ENCODE measurements at regions not wholly inside any gene's neighbourhood (a gene's known extent, or its start where the extent isn't known, plus 50 kb on each side); places are given as distances from the start of the nearest gene placed in this dataset.

DNA sequence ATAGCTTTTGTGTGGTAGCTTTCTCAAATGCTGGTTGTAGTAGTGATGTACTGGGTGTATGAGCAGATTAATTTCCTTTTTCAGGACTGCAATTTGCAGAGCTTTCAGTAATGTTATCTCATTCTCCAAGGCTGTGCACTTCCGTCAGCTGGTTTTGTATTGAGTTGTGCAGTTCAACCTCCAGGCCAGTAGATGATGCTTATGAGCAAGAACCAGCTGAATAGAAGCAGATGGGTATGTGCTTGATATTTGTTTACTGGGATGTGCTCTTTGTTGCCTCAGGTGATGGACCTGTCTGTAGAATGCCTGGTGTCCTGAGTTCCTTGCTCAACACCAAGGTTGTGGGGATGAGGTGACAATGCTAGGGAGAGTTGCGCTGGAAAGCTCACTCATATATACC lies 462.8 kb downstream of the PCDH18 start:
- no peaks in the 10 kb centered on the region for H3K4me1 ChIP-seq (ENCODE audit: control insufficient read depth, insufficient read depth, low read length)
- H3K4me3 ChIP-seq (ENCODE audit: low read depth in 2 of 2, low read length in 2 of 2) = no peak overlapping the region
- H3K27me3 ChIP-seq (ENCODE audit: control insufficient read depth, insufficient read depth, low read length) = no peaks in the 10 kb centered on the region
- POLR2A ChIA-PET = no interaction called here
- no peaks in the 10 kb centered on the region for H3K9me3 ChIP-seq (ENCODE audit: control insufficient read depth, insufficient read depth, low read depth, low read length)
- in situ Hi-C loops (cut with HindIII; ENCODE audit: low pct_unique_long_range_greater_than_20kb, low sequenced_read_pairs) = no loop called here
- CTCF ChIA-PET = no interaction called here
- no peak for DNase-seq (ENCODE audit: low read depth, low spot score)
- H3K36me3 ChIP-seq (ENCODE audit: control insufficient read depth, insufficient read depth, low read length) = no peaks in the 10 kb centered on the region
- intact Hi-C loops (cut with micrococcal nuclease; ENCODE audit: unreplicated experiment) = no loop called here
- no peak overlapping the region for H3K27ac ChIP-seq (ENCODE audit: low read length)
- ATAC-seq = no peak
- no TSS peak for BruUV-seq (replicated peaks)
- no peak for TF ChIP-seq REST (IDR thresholded peaks at IDR 0.05; ENCODE audit: insufficient read depth in 1 of 2, low read depth in 2 of 2, low read length in 1 of 2)
- TF ChIP-seq, protein P1, sequence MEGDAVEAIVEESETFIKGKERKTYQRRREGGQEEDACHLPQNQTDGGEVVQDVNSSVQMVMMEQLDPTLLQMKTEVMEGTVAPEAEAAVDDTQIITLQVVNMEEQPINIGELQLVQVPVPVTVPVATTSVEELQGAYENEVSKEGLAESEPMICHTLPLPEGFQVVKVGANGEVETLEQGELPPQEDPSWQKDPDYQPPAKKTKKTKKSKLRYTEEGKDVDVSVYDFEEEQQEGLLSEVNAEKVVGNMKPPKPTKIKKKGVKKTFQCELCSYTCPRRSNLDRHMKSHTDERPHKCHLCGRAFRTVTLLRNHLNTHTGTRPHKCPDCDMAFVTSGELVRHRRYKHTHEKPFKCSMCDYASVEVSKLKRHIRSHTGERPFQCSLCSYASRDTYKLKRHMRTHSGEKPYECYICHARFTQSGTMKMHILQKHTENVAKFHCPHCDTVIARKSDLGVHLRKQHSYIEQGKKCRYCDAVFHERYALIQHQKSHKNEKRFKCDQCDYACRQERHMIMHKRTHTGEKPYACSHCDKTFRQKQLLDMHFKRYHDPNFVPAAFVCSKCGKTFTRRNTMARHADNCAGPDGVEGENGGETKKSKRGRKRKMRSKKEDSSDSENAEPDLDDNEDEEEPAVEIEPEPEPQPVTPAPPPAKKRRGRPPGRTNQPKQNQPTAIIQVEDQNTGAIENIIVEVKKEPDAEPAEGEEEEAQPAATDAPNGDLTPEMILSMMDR (IDR thresholded peaks at IDR 0.05) = peak; percentile 14; the same call in 1 of the 2 replicates

GRCh38 chr4:137067735-137068134 lies 464.6 kb downstream of the PCDH18 start:
- ATAC-seq (no peak), DNase-seq (ENCODE audit: low read depth, low spot score) (no peak)
- TF ChIP-seq TCF7L2 (IDR thresholded peaks at IDR 0.05; ENCODE audit: low read depth, low read length) (no peak), SIN3A (IDR thresholded peaks at IDR 0.05; ENCODE audit: borderline replicate concordance, insufficient read depth, low read depth, low read length) (no peak), POLR2AphosphoS5 (IDR thresholded peaks at IDR 0.05; ENCODE audit: low read depth, low read length) (no peak), REST (IDR thresholded peaks at IDR 0.05; ENCODE audit: insufficient read depth in 1 of 2, low read depth in 2 of 2, low read length in 1 of 2) (no peak)
- TF ChIP-seq, protein P1 (IDR thresholded peaks at IDR 0.05) = no peak
- Histone ChIP-seq H3K9me3 (ENCODE audit: control insufficient read depth, insufficient read depth, low read depth, low read length) (no peaks in the 10 kb centered on the region), H3K4me3 (ENCODE audit: low read depth in 2 of 2, low read length in 2 of 2) (no peak overlapping the region), H3K36me3 (ENCODE audit: control insufficient read depth, insufficient read depth, low read length) (no peaks in the 10 kb centered on the region), H3K27ac (ENCODE audit: low read length) (no peak overlapping the region), H3K4me1 (ENCODE audit: control insufficient read depth, insufficient read depth, low read length) (no peaks in the 10 kb centered on the region), H3K27me3 (ENCODE audit: control insufficient read depth, insufficient read depth, low read length) (no peaks in the 10 kb centered on the region)
- ChIA-PET CTCF (no interaction called here), POLR2A (no interaction called here)
- no TSS peak for BruUV-seq (replicated peaks)
- intact Hi-C loops (cut with micrococcal nuclease; ENCODE audit: unreplicated experiment) (no loop called here), in situ Hi-C loops (cut with HindIII; ENCODE audit: low pct_unique_long_range_greater_than_20kb, low sequenced_read_pairs) (no loop called here)

Measured in Panc1 (cell line).